ENCODE measurements at regions not wholly inside any gene's neighbourhood (a gene's known extent, or its start where the extent isn't known, plus 50 kb on each side); places are given as distances from the start of the nearest gene placed in this dataset.

- intact Hi-C loops (cut with micrococcal nuclease) = no loop called here
- no peak for DNase-seq
- Mint-ChIP-seq H3K36me3 (ENCODE audit: low read depth) (no peaks in the 10 kb centered on the region), H3K27me3 (ENCODE audit: low read depth) (no peaks in the 10 kb centered on the region), H3K9me3 (no peaks in the 10 kb centered on the region), H3K27ac (no peak overlapping the region), H3K4me3 (no peak overlapping the region), H3K4me1 (ENCODE audit: low read depth) (no peaks in the 10 kb centered on the region)
- CTCF ChIA-PET = no interaction called here
Observed at GRCh38 chr4:104188301-104188700, 306.4 kb downstream of the CXXC4 start.

DNA sequence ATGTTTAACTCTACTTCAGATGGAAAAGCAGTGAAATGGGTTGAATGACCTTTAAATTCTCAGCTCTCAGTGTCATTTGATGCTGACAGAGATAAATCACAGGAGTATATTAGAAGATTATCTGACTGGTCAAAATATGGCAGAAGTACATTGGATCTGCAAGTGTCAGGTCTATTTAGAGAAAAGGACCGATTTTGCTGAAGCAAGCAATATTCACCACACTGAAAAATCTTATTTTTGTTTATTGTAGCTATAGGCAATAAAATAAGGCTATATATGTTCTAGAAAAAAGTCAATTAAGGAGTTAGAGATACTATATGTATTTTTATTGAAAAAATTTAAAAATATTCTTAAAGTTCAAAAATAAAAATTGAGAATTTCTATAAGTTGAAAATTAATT lies 325.3 kb downstream of the CXXC4 start:
- intact Hi-C loops (cut with micrococcal nuclease) = no loop called here
- CTCF ChIA-PET = interaction anchor here (0.6 kb wide), 1 partner anchor 1551 kb away, joined by 3 read pairs; no protein-coding TSS in a partner anchor
- H3K27ac Mint-ChIP-seq = no peak overlapping the region
- no peaks in the 10 kb centered on the region for H3K36me3 Mint-ChIP-seq (ENCODE audit: low read depth)
- no peak overlapping the region for H3K4me3 Mint-ChIP-seq
- DNase-seq = no peak
- H3K4me1 Mint-ChIP-seq (ENCODE audit: low read depth) = no peaks in the 10 kb centered on the region
- H3K9me3 Mint-ChIP-seq = peaks cover 7% of the 10 kb centered on the region
- H3K27me3 Mint-ChIP-seq (ENCODE audit: low read depth) = no peaks in the 10 kb centered on the region

- no peaks in the 10 kb centered on the region for H3K36me3 Mint-ChIP-seq (ENCODE audit: low read depth)
- CTCF ChIA-PET = no interaction called here
- DNase-seq = no peak
- intact Hi-C loops (cut with micrococcal nuclease) = no loop called here
- H3K4me3 Mint-ChIP-seq = no peak overlapping the region
- no peaks in the 10 kb centered on the region for H3K27me3 Mint-ChIP-seq (ENCODE audit: low read depth)
- no peaks in the 10 kb centered on the region for H3K4me1 Mint-ChIP-seq (ENCODE audit: low read depth)
- peaks cover 3% of the 10 kb centered on the region for H3K9me3 Mint-ChIP-seq
- H3K27ac Mint-ChIP-seq = no peak overlapping the region
Observed at GRCh38 chr4:104166749-104167148, 327.9 kb downstream of the CXXC4 start.

DNA sequence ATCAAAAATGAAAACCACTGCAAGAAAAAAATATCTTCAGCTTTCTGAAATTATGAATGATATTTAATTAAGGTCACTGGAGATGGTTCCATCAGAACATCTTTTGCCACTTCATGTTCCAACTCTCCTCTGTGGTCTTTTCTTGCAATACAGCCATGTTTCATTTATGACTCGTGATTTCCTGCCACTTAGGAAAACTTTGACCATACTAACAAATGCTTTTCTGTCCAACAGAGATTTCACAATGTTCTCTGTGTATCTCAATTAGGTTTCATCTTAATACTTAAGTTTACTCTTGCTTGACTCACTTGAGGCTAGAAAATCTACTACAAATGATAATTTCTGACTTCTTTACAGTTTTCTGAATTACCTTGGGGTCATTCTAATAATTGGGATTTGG lies 330.9 kb downstream of the CXXC4 start:
- no peak for DNase-seq
- H3K4me3 Mint-ChIP-seq = no peak overlapping the region
- no peaks in the 10 kb centered on the region for H3K27me3 Mint-ChIP-seq (ENCODE audit: low read depth)
- H3K9me3 Mint-ChIP-seq = peaks cover 3% of the 10 kb centered on the region
- intact Hi-C loops (cut with micrococcal nuclease) = no loop called here
- no peaks in the 10 kb centered on the region for H3K4me1 Mint-ChIP-seq (ENCODE audit: low read depth)
- H3K36me3 Mint-ChIP-seq (ENCODE audit: low read depth) = no peaks in the 10 kb centered on the region
- CTCF ChIA-PET = no interaction called here
- no peak overlapping the region for H3K27ac Mint-ChIP-seq

- no peak overlapping the region for H3K4me3 Mint-ChIP-seq
- H3K36me3 Mint-ChIP-seq (ENCODE audit: low read depth) = no peaks in the 10 kb centered on the region
- DNase-seq = no peak
- H3K27me3 Mint-ChIP-seq (ENCODE audit: low read depth) = no peaks in the 10 kb centered on the region
- H3K27ac Mint-ChIP-seq = no peak overlapping the region
- no peaks in the 10 kb centered on the region for H3K4me1 Mint-ChIP-seq (ENCODE audit: low read depth)
- intact Hi-C loops (cut with micrococcal nuclease) = no loop called here
- peaks cover 9% of the 10 kb centered on the region for H3K9me3 Mint-ChIP-seq
- CTCF ChIA-PET = no interaction called here
Observed at GRCh38 chr4:104146048-104146447, 348.6 kb downstream of the CXXC4 start.

GRCh38 chr4:104138116-104138515 lies 356.6 kb downstream of the CXXC4 start:
- peaks cover 16% of the 10 kb centered on the region for H3K9me3 Mint-ChIP-seq
- H3K4me3 Mint-ChIP-seq = no peak overlapping the region
- no peaks in the 10 kb centered on the region for H3K4me1 Mint-ChIP-seq (ENCODE audit: low read depth)
- H3K27ac Mint-ChIP-seq = no peak overlapping the region
- CTCF ChIA-PET = no interaction called here
- no peak for DNase-seq
- H3K27me3 Mint-ChIP-seq (ENCODE audit: low read depth) = no peaks in the 10 kb centered on the region
- H3K36me3 Mint-ChIP-seq (ENCODE audit: low read depth) = no peaks in the 10 kb centered on the region
- intact Hi-C loops (cut with micrococcal nuclease) = no loop called here

DNA sequence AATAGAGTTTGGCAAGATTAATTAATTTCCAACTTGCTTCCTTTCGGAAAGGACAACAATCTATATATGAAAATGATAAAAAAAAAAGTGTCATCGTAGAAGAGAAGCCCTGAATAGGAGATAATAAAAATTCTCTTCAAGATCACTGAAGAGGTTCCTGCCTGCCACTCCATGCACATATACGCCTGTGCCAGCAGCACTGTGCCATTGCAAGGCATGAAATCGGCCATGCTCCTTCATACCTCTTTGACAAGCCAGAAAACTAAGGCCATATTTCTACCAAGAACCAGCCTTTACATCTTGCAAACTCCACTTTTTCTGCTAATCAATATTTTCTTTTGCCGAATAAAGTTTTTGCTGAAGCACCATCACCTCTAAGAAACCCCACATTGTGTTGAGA lies 365.5 kb downstream of the CXXC4 start:
- H3K4me1 Mint-ChIP-seq (ENCODE audit: low read depth) = no peaks in the 10 kb centered on the region
- intact Hi-C loops (cut with micrococcal nuclease) = no loop called here
- CTCF ChIA-PET = no interaction called here
- no peaks in the 10 kb centered on the region for H3K27me3 Mint-ChIP-seq (ENCODE audit: low read depth)
- peaks cover 11% of the 10 kb centered on the region for H3K9me3 Mint-ChIP-seq
- no peaks in the 10 kb centered on the region for H3K36me3 Mint-ChIP-seq (ENCODE audit: low read depth)
- DNase-seq = no peak
- no peak overlapping the region for H3K27ac Mint-ChIP-seq
- H3K4me3 Mint-ChIP-seq = no peak overlapping the region

GRCh38 chr4:104128850-104129213 lies 365.9 kb downstream of the CXXC4 start:
- Mint-ChIP-seq H3K27me3 (ENCODE audit: low read depth) (no peaks in the 10 kb centered on the region), H3K9me3 (peaks cover 11% of the 10 kb centered on the region), H3K4me1 (ENCODE audit: low read depth) (no peaks in the 10 kb centered on the region), H3K4me3 (no peak overlapping the region), H3K27ac (no peak overlapping the region), H3K36me3 (ENCODE audit: low read depth) (no peaks in the 10 kb centered on the region)
- CTCF ChIA-PET = no interaction called here
- intact Hi-C loops (cut with micrococcal nuclease) = no loop called here
- no peak for DNase-seq

GRCh38 chr4:104128031-104128849 lies 366.5 kb downstream of the CXXC4 start:
- no peak overlapping the region for H3K27ac Mint-ChIP-seq
- H3K4me3 Mint-ChIP-seq = no peak overlapping the region
- no peaks in the 10 kb centered on the region for H3K4me1 Mint-ChIP-seq (ENCODE audit: low read depth)
- CTCF ChIA-PET = no interaction called here
- no peaks in the 10 kb centered on the region for H3K27me3 Mint-ChIP-seq (ENCODE audit: low read depth)
- H3K36me3 Mint-ChIP-seq (ENCODE audit: low read depth) = no peaks in the 10 kb centered on the region
- DNase-seq = no peak
- peaks cover 11% of the 10 kb centered on the region for H3K9me3 Mint-ChIP-seq
- intact Hi-C loops (cut with micrococcal nuclease) = no loop called here

GRCh38 chr4:104123021-104123420 lies 371.7 kb downstream of the CXXC4 start:
- Mint-ChIP-seq H3K4me3 (no peak overlapping the region), H3K27ac (no peak overlapping the region), H3K9me3 (peaks cover 9% of the 10 kb centered on the region), H3K36me3 (ENCODE audit: low read depth) (no peaks in the 10 kb centered on the region), H3K27me3 (ENCODE audit: low read depth) (no peaks in the 10 kb centered on the region), H3K4me1 (ENCODE audit: low read depth) (no peaks in the 10 kb centered on the region)
- intact Hi-C loops (cut with micrococcal nuclease) = no loop called here
- CTCF ChIA-PET = no interaction called here
- DNase-seq = no peak

DNA sequence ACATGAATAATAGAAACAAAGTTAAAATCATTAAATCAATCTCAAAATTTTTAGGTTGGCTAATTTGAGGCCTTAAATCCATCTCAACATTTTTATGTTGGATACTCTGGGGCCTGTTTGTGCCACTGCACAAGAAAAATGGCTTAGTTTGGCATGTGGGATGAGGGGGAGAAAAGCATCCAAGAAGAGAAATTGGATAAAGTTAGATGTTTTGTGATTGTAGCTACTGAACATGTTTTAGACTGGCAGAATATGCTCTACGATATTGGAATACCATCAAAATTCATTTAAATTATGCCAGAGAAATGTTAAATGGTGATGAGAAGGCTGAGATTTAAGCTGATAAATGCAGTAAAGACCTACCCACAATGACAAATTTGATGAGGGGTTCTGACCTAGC lies 376.9 kb downstream of the CXXC4 start:
- Mint-ChIP-seq H3K36me3 (ENCODE audit: low read depth) (no peaks in the 10 kb centered on the region), H3K27me3 (ENCODE audit: low read depth) (no peaks in the 10 kb centered on the region), H3K4me1 (ENCODE audit: low read depth) (no peaks in the 10 kb centered on the region), H3K27ac (no peak overlapping the region), H3K4me3 (no peak overlapping the region), H3K9me3 (peaks cover 17% of the 10 kb centered on the region)
- no peak for DNase-seq
- CTCF ChIA-PET = no interaction called here
- intact Hi-C loops (cut with micrococcal nuclease) = no loop called here

GRCh38 chr4:104113850-104114249 lies 380.8 kb downstream of the CXXC4 start:
- no peak overlapping the region for H3K4me3 Mint-ChIP-seq
- H3K9me3 Mint-ChIP-seq = peaks cover 17% of the 10 kb centered on the region
- H3K36me3 Mint-ChIP-seq (ENCODE audit: low read depth) = no peaks in the 10 kb centered on the region
- intact Hi-C loops (cut with micrococcal nuclease) = no loop called here
- H3K4me1 Mint-ChIP-seq (ENCODE audit: low read depth) = no peaks in the 10 kb centered on the region
- no peak overlapping the region for H3K27ac Mint-ChIP-seq
- CTCF ChIA-PET = no interaction called here
- no peaks in the 10 kb centered on the region for H3K27me3 Mint-ChIP-seq (ENCODE audit: low read depth)
- DNase-seq = no peak

DNA sequence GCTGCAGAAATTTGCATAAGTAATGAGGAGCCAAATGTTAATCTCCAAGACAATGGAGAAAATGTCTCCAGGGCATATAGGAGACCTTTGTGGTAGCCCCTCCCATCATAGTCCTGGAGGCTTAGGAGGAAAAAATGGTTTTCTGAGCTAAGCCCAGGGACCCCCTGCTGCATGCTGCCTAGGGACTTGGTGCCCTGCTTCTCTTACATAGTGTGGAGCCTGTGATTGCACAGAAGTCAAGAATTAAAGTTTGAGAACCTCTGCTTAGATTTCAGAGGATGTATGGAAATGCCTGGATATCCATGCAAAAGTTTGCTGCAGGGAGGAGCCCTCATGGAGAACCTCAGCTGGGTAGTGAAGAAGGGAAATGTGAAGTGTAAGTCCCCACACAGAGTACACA lies 379.4 kb upstream of the TACR3 start:
- Mint-ChIP-seq H3K4me1 (ENCODE audit: low read depth) (no peaks in the 10 kb centered on the region), H3K27ac (no peak overlapping the region), H3K27me3 (ENCODE audit: low read depth) (no peaks in the 10 kb centered on the region), H3K9me3 (peaks cover 23% of the 10 kb centered on the region), H3K36me3 (ENCODE audit: low read depth) (no peaks in the 10 kb centered on the region), H3K4me3 (no peak overlapping the region)
- no peak for DNase-seq
- intact Hi-C loops (cut with micrococcal nuclease) = no loop called here
- CTCF ChIA-PET = no interaction called here
